Coronary artery (tissue), 2 donors: ENCODE measurements at regions not wholly inside any gene's neighbourhood (a gene's known extent, or its start where the extent isn't known, plus 50 kb on each side); places are given as distances from the start of the nearest gene placed in this dataset.

ENCODE experiments used
- DNase-seq: peaks from one replicate; pipeline ENCODE4 v3.0.0-alpha.2; 2017; ENCODE audit warnings: low spot score
- H3K27ac ChIP-seq, 2 donors: fragments of 200-600 bp; sonication (generic); one replicate each; pipeline ENCODE4 v1.5.1; 2016 to 2019
- H3K4me3 ChIP-seq: fragments of 200-600 bp; sonication (generic); 2 replicates; pipeline ENCODE4 v1.5.1; 2016; ENCODE audit warnings: mild to moderate bottlenecking, moderate library complexity
- CTCF ChIP-seq: fragments of 200-600 bp; sonication (generic); IDR thresholded peaks from one replicate; pipeline ENCODE4 v1.5.1; 2019; ENCODE audit warnings: antibody characterized with exemption

- peak; percentile 50 for DNase-seq
- Histone ChIP-seq H3K4me3 (no peak overlapping the region), H3K27ac (no peak overlapping the region)
- TF ChIP-seq CTCF: no peak
Measured at GRCh38 chr10:43854007-43854406, 205.3 kb upstream of the ZNF32 start.

GRCh38 chr10:43853369-43853768 lies 204.7 kb upstream of the ZNF32 start:
- H3K27ac ChIP-seq: no peak overlapping the region
- no peak overlapping the region for H3K4me3 ChIP-seq
- no peak for DNase-seq
- TF ChIP-seq CTCF: no peak

- Histone ChIP-seq H3K27ac (no peak overlapping the region), H3K4me3 (no peak overlapping the region)
- no peak for TF ChIP-seq CTCF
- DNase-seq: no peak
Measured at GRCh38 chr10:43852644-43853214, 204.0 kb upstream of the ZNF32 start.

- DNase-seq: no peak
Measured at GRCh38 chr10:43852149-43852548, 203.5 kb upstream of the ZNF32 start.

GRCh38 chr10:43851030-43851429 lies 202.3 kb upstream of the ZNF32 start:
- DNase-seq: no peak
- Histone ChIP-seq H3K27ac (no peak overlapping the region), H3K4me3 (no peak overlapping the region)
- TF ChIP-seq CTCF: no peak

More at GRCh38 chr10:43852149-43852548, 203.5 kb upstream of the ZNF32 start:
- no peak overlapping the region for H3K4me3 ChIP-seq
- H3K27ac ChIP-seq: no peak overlapping the region
- no peak for TF ChIP-seq CTCF

- H3K27ac ChIP-seq: no peak overlapping the region
- no peak overlapping the region for H3K4me3 ChIP-seq
- peak; percentile 54 for DNase-seq
- TF ChIP-seq CTCF: no peak
Measured at GRCh38 chr10:43849551-43849950, 200.9 kb upstream of the ZNF32 start.

GRCh38 chr10:43846968-43847367 lies 198.3 kb upstream of the ZNF32 start:
- TF ChIP-seq CTCF: no peak
- H3K27ac ChIP-seq: peak overlapping the region in 1 of 2 donors; percentile 77
- no peak overlapping the region for H3K4me3 ChIP-seq
- DNase-seq: no peak
